ENCODE measurements at regions not wholly inside any gene's neighbourhood (a gene's known extent, or its start where the extent isn't known, plus 50 kb on each side); places are given as distances from the start of the nearest gene placed in this dataset.
"Not testable (repeated sequence)": the region's sequence is repeated elsewhere in the genome, so short reads cannot be mapped to it uniquely, and the experiment has no call there.

- no peak for DNase-seq
Observed at GRCh38 chr13:42485272-42485671, 88.7 kb upstream of the TNFSF11 start.

GRCh38 chr13:42486711-42487198 is 87.2 kb upstream of the TNFSF11 start:
- DNase-seq, result peak; percentile 96

GRCh38 chr13:42487221-42487620 is 86.7 kb upstream of the TNFSF11 start:
- DNase-seq, result no peak

GRCh38 chr13:42490676-42491075 is 83.3 kb upstream of the TNFSF11 start:
- DNase-seq, result no peak

GRCh38 chr13:42492372-42492920 is 81.5 kb upstream of the TNFSF11 start:
- no peak for DNase-seq

- DNase-seq, result no peak
Observed at GRCh38 chr13:42494157-42494556, 79.8 kb upstream of the TNFSF11 start.

- peak; percentile 27 for DNase-seq
Observed at GRCh38 chr13:42495255-42495654, 78.7 kb upstream of the TNFSF11 start.

GRCh38 chr13:42495751-42496150 is 78.2 kb upstream of the TNFSF11 start:
- no peak for DNase-seq

GRCh38 chr13:42496926-42497554 is 76.9 kb upstream of the TNFSF11 start:
- not testable (repeated sequence) for DNase-seq

- peak; percentile 61 for DNase-seq
Observed at GRCh38 chr13:42497798-42498197, 76.2 kb upstream of the TNFSF11 start.

- no peak for DNase-seq
Observed at GRCh38 chr13:42498521-42498920, 75.4 kb upstream of the TNFSF11 start.
